Medulla oblongata (tissue), 1 donor: ENCODE measurements at regions not wholly inside any gene's neighbourhood (a gene's known extent, or its start where the extent isn't known, plus 50 kb on each side); places are given as distances from the start of the nearest gene placed in this dataset.
"Not testable (repeated sequence)": the region's sequence is repeated elsewhere in the genome, so short reads cannot be mapped to it uniquely, and the experiment has no call there.

Experiments
- DNase-seq: peaks from one replicate; pipeline ENCODE4 v3.0.0-alpha.2; 2015; ENCODE audit errors: extremely low spot score

GRCh38 chr2:81084101-81084500 is 779.5 kb upstream of the LRRTM1 start:
- DNase-seq = no peak

- no peak for DNase-seq
Observed at GRCh38 chr2:81078631-81079030, 774.1 kb upstream of the LRRTM1 start.

GRCh38 chr2:81078102-81078501 is 773.5 kb upstream of the LRRTM1 start:
- DNase-seq = no peak

GRCh38 chr2:81077396-81077795 is 772.8 kb upstream of the LRRTM1 start:
- no peak for DNase-seq

- no peak for DNase-seq
Observed at GRCh38 chr2:81073412-81073811, 768.9 kb upstream of the LRRTM1 start.

GRCh38 chr2:81068144-81068543 is 763.6 kb upstream of the LRRTM1 start:
- DNase-seq = no peak

GRCh38 chr2:81061016-81061415 is 756.5 kb upstream of the LRRTM1 start:
- no peak for DNase-seq

GRCh38 chr2:81050580-81051095 is 746.1 kb upstream of the LRRTM1 start:
- DNase-seq = peak; percentile 4

GRCh38 chr2:81043681-81044080 is 739.1 kb upstream of the LRRTM1 start:
- DNase-seq = no peak

- no peak for DNase-seq
Observed at GRCh38 chr2:81007104-81007503, 702.6 kb upstream of the LRRTM1 start.

GRCh38 chr2:81002906-81003305 is 698.4 kb upstream of the LRRTM1 start:
- DNase-seq = no peak

- no peak for DNase-seq
Observed at GRCh38 chr2:80987466-80987865, 682.9 kb upstream of the LRRTM1 start.

- DNase-seq = no peak
Observed at GRCh38 chr2:80969900-80970299, 665.3 kb upstream of the LRRTM1 start.

GRCh38 chr2:80968450-80968849 is 663.9 kb upstream of the LRRTM1 start:
- DNase-seq = no peak

- DNase-seq = no peak
Observed at GRCh38 chr2:80947601-80948130, 643.1 kb upstream of the LRRTM1 start.

GRCh38 chr2:80943487-80943886 is 638.9 kb upstream of the LRRTM1 start:
- no peak for DNase-seq

GRCh38 chr2:80942766-80943165 is 638.2 kb upstream of the LRRTM1 start:
- no peak for DNase-seq

GRCh38 chr2:80938463-80938862 is 633.9 kb upstream of the LRRTM1 start:
- DNase-seq = no peak

GRCh38 chr2:80931820-80932219 is 627.3 kb upstream of the LRRTM1 start:
- not testable (repeated sequence) for DNase-seq

GRCh38 chr2:80930777-80931176 is 626.2 kb upstream of the LRRTM1 start:
- DNase-seq = no peak

- no peak for DNase-seq
Observed at GRCh38 chr2:80926168-80926567, 621.6 kb upstream of the LRRTM1 start.

- no peak for DNase-seq
Observed at GRCh38 chr2:80896576-80896975, 592.0 kb upstream of the LRRTM1 start.

- no peak for DNase-seq
Observed at GRCh38 chr2:80894486-80894885, 589.9 kb upstream of the LRRTM1 start.

- peak; percentile 30 for DNase-seq
Observed at GRCh38 chr2:80893711-80894110, 589.2 kb upstream of the LRRTM1 start.
